ENCODE measurements at regions not wholly inside any gene's neighbourhood (a gene's known extent, or its start where the extent isn't known, plus 50 kb on each side); places are given as distances from the start of the nearest gene placed in this dataset.

DNA sequence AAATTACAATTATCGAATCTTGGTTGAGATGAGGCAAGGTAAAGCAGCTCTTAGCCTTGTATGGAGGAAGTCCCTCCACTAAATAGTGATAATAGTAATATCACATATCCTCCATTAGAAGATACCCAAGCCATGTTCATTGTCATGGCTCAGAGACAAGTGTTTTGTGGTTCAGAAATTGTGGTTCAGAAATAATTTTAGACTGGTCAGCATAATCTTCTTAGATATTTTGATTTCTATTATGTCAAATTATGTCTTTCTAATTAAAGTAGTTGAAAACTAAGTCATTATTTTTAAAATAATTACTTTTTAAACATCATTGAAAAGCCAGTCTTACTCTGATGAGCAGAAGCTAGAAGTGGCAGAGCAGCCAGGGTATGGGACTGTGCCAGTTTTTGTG lies 507.7 kb downstream of the HTR7 start:
- TF ChIP-seq CTCF (conservative IDR thresholded peaks at IDR 0.05 in 1 of 2, IDR thresholded peaks at IDR 0.05 in 1 of 2; ENCODE audit: low read depth in 1 of 2, low read length in 2 of 2) = no peak
- no peak for TF ChIP-seq EZH2 (IDR thresholded peaks at IDR 0.05; ENCODE audit: low read length, missing control alignments)

All from fibroblast of lung (primary cell).